CD4-positive, alpha-beta T cell (primary cell): ENCODE measurements at regions not wholly inside any gene's neighbourhood (a gene's known extent, or its start where the extent isn't known, plus 50 kb on each side); places are given as distances from the start of the nearest gene placed in this dataset.

Source experiments
- ATAC-seq: fragments of 200-7000 bp; cut with Tn5 transposase; one replicate; pipeline ENCODE4 v1.10.0; 2022; ENCODE audit warnings: mild to moderate bottlenecking; ENCODE audit not compliant: poor library complexity
- CTCF ChIA-PET: fragments of 350-600 bp; sonication (Branson Sonifier 250); formaldehyde crosslinking; loops from one replicate; lab custom pipeline; 2021; ENCODE audit warnings: antibody characterized with exemption, inconsistent platforms; lab: Charles Lee
- POLR2A ChIA-PET: fragments of 350-600 bp; sonication (Branson Sonifier 250); formaldehyde crosslinking; loops from one replicate; lab custom pipeline; 2021; ENCODE audit warnings: antibody characterized with exemption, inconsistent platforms; lab: Charles Lee
- DNase-seq, 14 experiments: peaks; one replicate each; pipeline ENCODE4 v3.0.0-alpha.2; 2013 to 2020; ENCODE audit warnings: mixed read lengths in 2 of 14
- H3K27ac ChIP-seq, 2 donors: one replicate each; pipeline versions ENCODE4 v1.5.1 to v1.7.0; 2013; ENCODE audit warnings: low read length in 2 of 2, low read depth in 1 of 2, mild to moderate bottlenecking in 1 of 2
- H3K27me3 ChIP-seq, 2 experiments: 1 replicate in 1 of 2; 2 replicates in 1 of 2; pipeline versions ENCODE4 v1.6.1 to v1.7.0; 2013; ENCODE audit warnings: low read length in 2 of 2, control low read depth in 1 of 2, mild to moderate bottlenecking in 1 of 2, moderate library complexity in 1 of 2; ENCODE audit not compliant: insufficient read depth in 2 of 2, control insufficient read depth in 1 of 2
- H3K36me3 ChIP-seq: one replicate; pipeline ENCODE4 v1.6.1; 2013; ENCODE audit warnings: low read length, control low read depth; ENCODE audit not compliant: insufficient read depth
- H3K4me1 ChIP-seq: one replicate; pipeline ENCODE4 v1.6.1; 2013; ENCODE audit warnings: low read length, control low read depth; ENCODE audit not compliant: insufficient read depth
- H3K4me3 ChIP-seq: one replicate; pipeline ENCODE4 v1.5.1; 2013; ENCODE audit warnings: mild to moderate bottlenecking, low read length, moderate library complexity
- H3K9me3 ChIP-seq, 2 experiments: 1 replicate in 1 of 2; 2 replicates in 1 of 2; pipeline versions ENCODE4 v1.6.1 to v1.7.0; 2013; ENCODE audit warnings: low read length in 2 of 2, mild to moderate bottlenecking in 2 of 2, control low read depth in 1 of 2, moderate library complexity in 1 of 2; ENCODE audit not compliant: control insufficient read depth in 1 of 2, insufficient read depth in 1 of 2
- H3K27ac Mint-ChIP-seq: one replicate; pipeline ENCODE4 v1.8.0; 2020; ENCODE audit warnings: mixed read lengths
- H3K27me3 Mint-ChIP-seq: one replicate; pipeline ENCODE4 v1.8.0; 2021; ENCODE audit warnings: mixed read lengths
- H3K36me3 Mint-ChIP-seq: one replicate; pipeline ENCODE4 v1.8.0; 2021; ENCODE audit warnings: low read depth, mixed read lengths
- H3K4me1 Mint-ChIP-seq: one replicate; pipeline ENCODE4 v1.8.0; 2021; ENCODE audit warnings: low read depth, mixed read lengths
- H3K4me3 Mint-ChIP-seq: one replicate; pipeline ENCODE4 v1.8.0; 2020; ENCODE audit warnings: mild to moderate bottlenecking, mixed read lengths
- H3K9me3 Mint-ChIP-seq: one replicate; pipeline ENCODE4 v1.8.0; 2020; ENCODE audit warnings: mixed read lengths
- CTCF ChIP-seq: fragments of 200-600 bp; IDR thresholded peaks from one replicate; pipeline ENCODE4 v1.8.0; 2022; ENCODE audit warnings: antibody characterized with exemption, mild to moderate bottlenecking
- intact Hi-C, 2 experiments: fragments of 100-400 bp; cut with DNase I in 1 of 2; cut with micrococcal nuclease in 1 of 2; formaldehyde crosslinking; loops; one replicate each; pipeline versions ENCODE4 v1.15.1 to v1.9.0; 2023 to 2025; cut with DNase I, micrococcal nuclease

GRCh38 chr16:76748461-76749348 is 442.3 kb upstream of the MON1B start:
- H3K27me3 Mint-ChIP-seq = no peaks in the 10 kb centered on the region
- intact Hi-C loops = no loop called here
- H3K9me3 Mint-ChIP-seq = peaks cover 12% of the 10 kb centered on the region
- Histone ChIP-seq H3K9me3 (peaks cover 0 to 5% of the 10 kb centered on the region in 2 experiments), H3K27ac (no peak overlapping the region), H3K27me3 (no peaks in the 10 kb centered on the region), H3K4me1 (no peaks in the 10 kb centered on the region), H3K36me3 (no peaks in the 10 kb centered on the region), H3K4me3 (no peak overlapping the region)
- ATAC-seq (no peak), DNase-seq (no peak)
- H3K36me3 Mint-ChIP-seq = no peaks in the 10 kb centered on the region
- no peak overlapping the region for H3K27ac Mint-ChIP-seq
- no peaks in the 10 kb centered on the region for H3K4me1 Mint-ChIP-seq
- ChIA-PET CTCF (no interaction called here), POLR2A (no interaction called here)
- TF ChIP-seq CTCF = no peak
- no peak overlapping the region for H3K4me3 Mint-ChIP-seq

GRCh38 chr16:76749780-76750375 is 441.1 kb upstream of the MON1B start:
- no peak overlapping the region for H3K27ac Mint-ChIP-seq
- DNase-seq (no peak), ATAC-seq (no peak)
- H3K4me1 Mint-ChIP-seq = no peaks in the 10 kb centered on the region
- no peaks in the 10 kb centered on the region for H3K4me1 ChIP-seq
- TF ChIP-seq CTCF = no peak
- ChIA-PET POLR2A (no interaction called here), CTCF (no interaction called here)
- no peak overlapping the region for H3K4me3 Mint-ChIP-seq
- intact Hi-C loops = no loop called here
- H3K27me3 ChIP-seq = no peaks in the 10 kb centered on the region
- H3K4me3 ChIP-seq = no peak overlapping the region
- H3K27me3 Mint-ChIP-seq = no peaks in the 10 kb centered on the region
- no peak overlapping the region for H3K27ac ChIP-seq
- peaks cover 0 to 5% of the 10 kb centered on the region in 2 experiments for H3K9me3 ChIP-seq
- no peaks in the 10 kb centered on the region for H3K36me3 Mint-ChIP-seq
- H3K36me3 ChIP-seq = no peaks in the 10 kb centered on the region
- peaks cover 8% of the 10 kb centered on the region for H3K9me3 Mint-ChIP-seq

- no peak for ATAC-seq
- no peaks in the 10 kb centered on the region for H3K36me3 Mint-ChIP-seq
- intact Hi-C loops = no loop called here
- CTCF ChIA-PET = no interaction called here
- no peaks in the 10 kb centered on the region for H3K36me3 ChIP-seq
- H3K4me3 Mint-ChIP-seq = no peak overlapping the region
- H3K27ac ChIP-seq = no peak overlapping the region
- no peaks in the 10 kb centered on the region for H3K27me3 Mint-ChIP-seq
- H3K4me3 ChIP-seq = no peak overlapping the region
- DNase-seq = no peak
- no peaks in the 10 kb centered on the region for H3K4me1 Mint-ChIP-seq
- no peaks in the 10 kb centered on the region for H3K27me3 ChIP-seq
- H3K4me1 ChIP-seq = no peaks in the 10 kb centered on the region
- POLR2A ChIA-PET = no interaction called here
- peaks cover 7% of the 10 kb centered on the region for H3K9me3 Mint-ChIP-seq
- H3K27ac Mint-ChIP-seq = no peak overlapping the region
- TF ChIP-seq CTCF = no peak
- no peaks in the 10 kb centered on the region for H3K9me3 ChIP-seq
Observed at GRCh38 chr16:76755496-76755895, 435.5 kb upstream of the MON1B start.
